ENCODE measurements at regions not wholly inside any gene's neighbourhood (a gene's known extent, or its start where the extent isn't known, plus 50 kb on each side); places are given as distances from the start of the nearest gene placed in this dataset.
"Not testable (repeated sequence)": the region's sequence is repeated elsewhere in the genome, so short reads cannot be mapped to it uniquely, and the experiment has no call there.

DNA sequence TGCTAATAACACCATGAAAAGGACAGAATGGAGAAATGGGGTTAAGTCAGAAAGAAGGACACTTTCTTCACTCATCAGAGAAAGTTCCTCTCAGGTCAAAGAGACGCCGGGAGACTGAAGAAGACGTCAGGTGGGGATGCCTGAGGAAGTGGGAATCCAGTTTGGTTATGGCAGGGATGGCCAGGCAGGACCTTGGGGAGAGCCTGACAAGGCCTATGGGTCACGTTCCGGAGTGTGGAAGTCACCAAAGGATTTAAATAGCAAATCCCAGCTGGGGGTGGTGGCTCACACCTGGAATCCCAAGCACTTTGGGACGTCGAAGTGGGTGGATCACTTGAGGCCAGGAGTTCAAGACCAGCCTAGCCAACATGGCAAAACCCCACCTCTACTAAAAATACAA, 432.7 kb upstream of the SMIM21 start:
- DNase-seq, result no peak
- TF ChIP-seq POLR2A (IDR thresholded peaks at IDR 0.05; ENCODE audit: low read length) (no peak), GATA1 (IDR thresholded peaks at IDR 0.05; ENCODE audit: low read depth, low read length) (no peak)

DNA sequence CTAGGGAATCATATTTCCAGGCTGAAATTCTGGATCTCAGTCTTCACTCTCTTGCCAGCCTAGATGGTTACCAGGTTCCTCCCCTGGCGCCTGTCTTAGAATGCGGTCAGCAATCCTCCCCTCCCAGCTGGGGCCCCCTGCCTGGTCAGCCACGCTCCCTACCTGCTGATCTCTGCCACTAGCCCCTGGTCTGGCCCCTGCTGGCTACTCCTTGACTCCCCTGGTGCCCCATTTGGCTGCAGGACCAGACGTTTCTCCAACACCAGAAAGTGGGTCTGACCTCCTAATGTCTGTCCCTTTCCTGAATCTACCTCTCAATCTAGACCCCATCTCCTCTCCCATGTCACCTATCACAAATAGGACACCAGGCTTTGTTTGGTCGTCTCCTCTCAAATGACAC, 432.0 kb upstream of the SMIM21 start:
- TF ChIP-seq POLR2A (IDR thresholded peaks at IDR 0.05; ENCODE audit: low read length) (no peak), GATA1 (IDR thresholded peaks at IDR 0.05; ENCODE audit: low read depth, low read length) (no peak)
- no peak for DNase-seq

DNA sequence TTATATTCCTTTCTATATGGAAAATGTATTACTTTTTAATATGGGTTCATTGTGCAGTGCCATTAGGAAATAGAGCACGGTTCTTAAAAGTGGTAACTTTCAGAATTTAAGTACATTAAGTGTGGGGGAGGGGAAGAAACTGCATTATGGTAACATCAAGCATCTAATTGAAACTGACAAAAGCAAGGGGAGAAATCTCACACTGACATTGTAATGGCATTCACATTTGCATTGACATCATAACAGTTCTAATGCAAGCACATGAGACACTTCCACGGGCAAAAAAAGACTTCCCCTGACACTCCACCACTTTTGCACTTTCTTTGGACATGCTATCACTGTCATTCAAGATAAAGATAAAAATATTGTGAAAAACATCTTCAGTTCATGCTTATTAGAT, 431.3 kb upstream of the SMIM21 start:
- TF ChIP-seq GATA1 (IDR thresholded peaks at IDR 0.05; ENCODE audit: low read depth, low read length), result no peak
- TF ChIP-seq POLR2A (IDR thresholded peaks at IDR 0.05; ENCODE audit: low read length), result no peak
- DNase-seq, result no peak

DNA sequence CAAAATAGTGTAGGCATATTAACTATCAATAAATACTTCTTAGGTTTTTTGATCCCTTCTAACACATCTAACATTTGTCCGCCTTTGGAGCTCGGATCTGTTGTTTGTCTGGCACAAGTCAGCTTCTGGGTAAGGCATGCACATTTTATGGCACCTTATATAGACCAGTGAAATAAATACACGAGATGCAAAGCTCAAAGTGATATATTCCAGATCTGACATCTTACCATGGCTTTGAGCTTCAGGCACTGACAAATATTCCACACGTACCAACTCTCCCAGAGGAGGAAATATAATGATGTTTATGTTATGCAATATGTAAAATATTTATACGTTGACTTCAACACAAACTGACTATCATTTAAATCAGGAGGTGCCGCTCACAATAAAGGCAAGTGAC, 430.1 kb upstream of the SMIM21 start:
- DNase-seq, result no peak
- TF ChIP-seq GATA1 (IDR thresholded peaks at IDR 0.05; ENCODE audit: low read depth, low read length), result no peak
- no peak for TF ChIP-seq POLR2A (IDR thresholded peaks at IDR 0.05; ENCODE audit: low read length)

DNA sequence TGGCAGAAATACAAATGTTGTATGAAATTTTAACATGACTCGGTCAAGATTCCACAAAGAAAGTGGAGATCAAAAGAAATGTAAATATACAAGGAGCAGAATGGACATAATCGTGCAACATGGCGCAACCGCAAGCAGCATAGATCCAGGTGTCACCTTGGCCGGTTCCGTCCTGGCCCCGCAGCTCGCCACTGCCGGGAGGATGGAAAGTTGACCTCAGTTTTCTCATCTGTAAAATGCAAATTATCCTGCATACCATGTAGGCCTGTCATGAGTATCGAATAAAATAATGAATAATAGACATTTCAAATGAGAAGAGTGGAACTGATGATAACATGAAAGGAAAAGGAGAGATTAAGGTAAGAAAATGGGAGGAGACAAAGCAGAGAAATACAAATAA, 427.3 kb upstream of the SMIM21 start:
- DNase-seq, result no peak
- no peak for TF ChIP-seq GATA1 (IDR thresholded peaks at IDR 0.05; ENCODE audit: low read depth, low read length)
- no peak for TF ChIP-seq POLR2A (IDR thresholded peaks at IDR 0.05; ENCODE audit: low read length)

DNA sequence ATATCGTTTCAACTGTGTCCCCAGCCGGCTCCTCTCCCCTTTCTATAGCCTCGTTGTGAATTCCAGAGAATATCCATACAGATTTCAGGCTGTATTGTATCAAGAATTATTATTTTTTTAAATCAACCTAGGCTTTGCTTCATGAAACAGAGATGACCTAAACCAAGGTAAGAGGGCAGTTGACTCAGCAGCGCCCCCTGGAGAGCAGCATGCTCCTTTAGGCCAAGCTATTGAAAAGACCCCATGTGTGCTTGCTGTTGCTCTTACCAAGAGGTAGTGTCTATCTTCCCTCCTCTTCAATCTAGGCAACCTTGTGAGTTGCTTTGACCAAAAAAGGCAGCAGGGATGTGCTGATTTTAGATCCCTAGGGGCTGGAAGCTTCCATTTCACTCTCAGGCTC, 426.7 kb upstream of the SMIM21 start:
- DNase-seq, result peak; percentile 22 to 56
- TF ChIP-seq POLR2A (IDR thresholded peaks at IDR 0.05; ENCODE audit: low read length) (no peak), GATA1 (IDR thresholded peaks at IDR 0.05; ENCODE audit: low read depth, low read length) (no peak)

DNA sequence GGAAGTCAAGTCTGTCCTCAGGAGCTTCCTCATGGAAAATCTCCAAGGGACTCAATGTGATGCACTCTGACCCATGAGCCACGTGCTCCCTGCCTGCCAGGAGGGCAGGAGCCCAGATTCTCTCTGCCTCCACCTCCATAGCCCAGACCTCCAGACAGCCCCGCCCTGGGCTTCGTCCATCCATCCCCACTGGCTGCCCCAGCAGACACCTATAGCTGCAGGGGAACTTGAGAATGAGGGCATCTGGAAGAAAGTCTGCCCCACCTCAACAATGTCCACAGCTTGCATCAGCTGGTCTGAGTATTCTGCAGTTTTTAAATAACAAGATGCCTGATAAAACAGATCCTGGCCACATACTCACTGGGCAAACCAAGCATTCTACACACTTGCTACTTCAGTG, 418.8 kb upstream of the SMIM21 start:
- DNase-seq, result no peak
- TF ChIP-seq POLR2A (IDR thresholded peaks at IDR 0.05; ENCODE audit: low read length), result no peak
- TF ChIP-seq GATA1 (IDR thresholded peaks at IDR 0.05; ENCODE audit: low read depth, low read length), result no peak

DNA sequence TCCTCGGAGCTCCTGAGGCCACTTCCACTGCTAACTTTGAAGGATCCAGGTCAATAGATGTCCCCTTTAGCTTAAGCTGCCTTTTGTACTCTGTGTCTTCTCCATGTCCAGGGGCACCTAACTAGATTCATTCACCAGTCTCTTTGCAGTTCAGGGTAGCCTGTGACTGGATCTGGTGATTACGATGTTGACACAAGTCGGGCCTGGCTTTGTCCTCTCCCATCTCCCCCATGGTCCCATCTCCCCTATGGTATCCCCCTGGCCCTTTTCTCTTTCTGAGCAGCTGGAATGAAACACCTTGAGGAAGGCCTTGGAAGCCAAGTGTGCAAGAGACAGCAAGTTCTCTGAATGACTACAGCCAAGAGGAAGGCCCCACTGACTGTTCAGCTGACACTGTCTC, 417.9 kb upstream of the SMIM21 start:
- TF ChIP-seq GATA1 (IDR thresholded peaks at IDR 0.05; ENCODE audit: low read depth, low read length) (no peak), POLR2A (IDR thresholded peaks at IDR 0.05; ENCODE audit: low read length) (no peak)
- no peak for DNase-seq

DNA sequence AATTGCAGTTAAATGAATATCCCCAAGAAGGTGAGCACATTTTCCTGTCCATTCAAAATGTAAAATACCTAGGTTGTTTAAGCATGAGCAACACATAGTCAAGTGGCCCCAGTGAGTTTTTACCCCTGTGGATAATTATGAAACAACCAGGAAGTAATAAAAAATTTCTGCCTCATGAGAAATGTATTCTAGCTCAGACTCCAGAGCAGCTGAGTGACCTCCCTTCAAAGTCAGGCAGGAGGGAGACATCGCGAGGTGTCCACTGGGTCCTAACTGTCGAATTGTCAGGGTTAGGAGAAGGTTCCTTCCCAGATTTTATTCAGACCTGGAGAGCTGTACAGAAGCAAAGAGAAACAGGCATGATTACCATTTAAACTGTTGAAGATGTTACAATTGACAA, 416.6 kb upstream of the SMIM21 start:
- TF ChIP-seq GATA1 (IDR thresholded peaks at IDR 0.05; ENCODE audit: low read depth, low read length) (no peak), POLR2A (IDR thresholded peaks at IDR 0.05; ENCODE audit: low read length) (no peak)
- no peak for DNase-seq

DNA sequence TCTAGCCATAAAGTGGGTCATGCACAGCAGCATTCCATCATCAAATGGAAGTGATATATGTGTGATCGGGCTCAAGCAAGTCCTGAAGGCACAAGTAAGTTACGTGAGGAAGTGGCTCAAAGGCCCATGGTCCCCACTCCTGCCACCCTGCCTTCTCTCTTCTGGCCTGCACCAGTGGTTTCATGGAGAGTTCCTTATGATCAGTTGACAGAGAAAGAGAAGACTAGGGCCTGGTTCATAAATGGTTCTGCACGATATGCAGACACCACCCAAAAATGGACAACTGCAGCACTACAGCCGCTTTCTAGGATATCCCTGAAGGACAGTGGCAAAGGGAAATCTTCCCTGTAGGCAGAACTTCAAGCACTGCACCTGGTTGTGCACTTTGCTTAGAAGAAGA, 412.6 kb upstream of the SMIM21 start:
- TF ChIP-seq POLR2A (IDR thresholded peaks at IDR 0.05; ENCODE audit: low read length) (no peak), GATA1 (IDR thresholded peaks at IDR 0.05; ENCODE audit: low read depth, low read length) (no peak)

DNA sequence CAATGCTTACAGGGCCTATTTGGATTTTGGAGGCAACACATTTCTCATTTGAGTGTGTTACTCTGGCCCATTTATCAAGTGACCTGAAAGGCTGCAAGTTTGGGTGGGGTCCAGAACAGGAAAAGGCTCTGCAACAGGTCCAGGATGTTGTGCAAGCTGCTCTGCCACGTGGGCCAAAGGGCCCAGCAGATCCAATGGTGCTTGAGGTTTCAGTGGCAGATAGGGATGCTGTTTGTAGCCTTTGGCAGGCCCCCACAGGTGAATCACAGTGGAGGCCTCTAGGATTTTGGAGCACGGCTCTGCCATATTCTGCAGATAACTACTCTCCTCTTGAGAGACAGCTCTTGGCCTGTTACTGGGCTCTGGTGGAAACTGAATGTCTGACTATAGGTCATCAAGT, 412.2 kb upstream of the SMIM21 start:
- not testable (repeated sequence) for DNase-seq

More for the DNA sequence above, 412.6 kb upstream of the SMIM21 start:
- DNase-seq, result no peak

DNA sequence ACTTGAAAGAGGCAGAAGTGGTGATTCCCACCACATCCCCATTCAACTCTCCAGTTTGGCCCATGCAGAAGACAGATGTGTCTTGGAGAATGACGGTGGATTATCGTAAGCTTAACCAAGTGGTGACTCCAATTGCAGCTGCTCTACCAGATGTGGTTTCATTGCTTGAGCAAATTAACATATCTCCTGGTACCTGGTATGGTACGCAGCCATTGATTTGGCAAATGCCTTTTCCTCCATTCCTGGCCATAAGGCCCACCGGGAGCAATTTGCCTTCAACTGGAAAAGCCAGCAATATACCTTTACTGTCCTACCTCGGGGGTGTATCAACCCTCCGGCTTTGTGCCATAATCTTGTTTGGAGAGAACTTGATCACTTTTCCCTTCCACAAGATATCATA, 411.5 kb upstream of the SMIM21 start:
- DNase-seq, result no peak
- TF ChIP-seq GATA1 (IDR thresholded peaks at IDR 0.05; ENCODE audit: low read depth, low read length), result no peak
- no peak for TF ChIP-seq POLR2A (IDR thresholded peaks at IDR 0.05; ENCODE audit: low read length)

DNA sequence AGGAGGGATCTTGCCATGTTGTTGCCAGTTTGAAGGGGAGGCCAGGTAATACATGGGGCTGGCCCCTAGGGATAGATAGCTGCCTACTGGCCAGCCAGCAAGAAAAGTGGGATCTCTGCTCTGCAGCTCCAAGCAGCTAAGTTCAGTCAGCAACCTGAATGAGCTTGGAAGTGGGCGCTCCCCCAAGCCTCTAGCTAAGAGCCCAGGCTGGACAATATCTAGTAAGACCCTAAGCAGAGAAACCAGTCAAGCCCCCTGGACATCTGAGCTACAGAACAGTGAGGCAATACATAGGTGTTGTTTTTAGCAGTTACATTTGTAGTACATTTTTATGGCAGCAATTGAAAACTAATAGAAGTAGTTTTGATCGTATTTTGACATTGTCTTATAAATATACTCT, 409.8 kb upstream of the SMIM21 start:
- DNase-seq, result no peak
- TF ChIP-seq POLR2A (IDR thresholded peaks at IDR 0.05; ENCODE audit: low read length) (no peak), GATA1 (IDR thresholded peaks at IDR 0.05; ENCODE audit: low read depth, low read length) (no peak)

DNA sequence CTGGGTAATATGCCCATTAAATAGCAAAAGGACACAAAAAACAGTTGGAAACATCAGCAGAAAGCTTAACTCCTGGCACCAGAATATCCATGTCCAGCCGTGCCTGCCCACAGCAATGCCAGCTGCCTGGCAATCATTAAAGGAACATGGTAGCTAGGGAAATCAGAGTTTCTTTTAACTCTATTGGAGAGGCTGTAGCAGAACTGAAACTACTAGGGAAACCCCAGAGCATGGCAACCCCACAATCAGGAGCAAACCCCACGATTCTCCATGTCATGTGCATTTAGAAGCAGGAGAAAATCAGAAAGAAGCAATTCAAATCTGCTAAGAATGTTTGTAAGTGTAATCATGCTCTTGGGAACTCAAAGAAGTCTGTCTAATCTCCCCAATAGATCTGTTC, 409.0 kb upstream of the SMIM21 start:
- TF ChIP-seq POLR2A (IDR thresholded peaks at IDR 0.05; ENCODE audit: low read length) (no peak), GATA1 (IDR thresholded peaks at IDR 0.05; ENCODE audit: low read depth, low read length) (no peak)
- DNase-seq, result no peak

DNA sequence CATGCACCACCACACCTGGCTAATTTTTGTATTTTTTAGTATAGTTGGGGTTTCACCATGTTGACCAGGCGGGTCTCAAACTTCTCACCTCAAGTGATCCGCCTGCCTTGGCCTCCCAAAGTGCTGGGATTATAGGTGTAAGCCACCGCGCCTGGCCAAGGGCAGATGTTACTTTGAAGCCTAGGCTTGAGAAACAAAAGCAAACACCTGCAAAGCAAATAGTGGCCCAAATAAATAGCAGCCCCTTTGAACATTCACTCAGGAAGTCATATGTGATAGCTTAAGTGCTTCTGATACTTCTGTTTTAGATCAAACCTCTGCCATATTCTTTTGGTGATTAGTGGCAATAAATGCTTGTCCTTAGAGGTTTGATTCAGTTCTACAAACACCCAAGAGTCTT, 404.5 kb upstream of the SMIM21 start:
- TF ChIP-seq POLR2A (IDR thresholded peaks at IDR 0.05; ENCODE audit: low read length) (no peak), GATA1 (IDR thresholded peaks at IDR 0.05; ENCODE audit: low read depth, low read length) (no peak)

DNA sequence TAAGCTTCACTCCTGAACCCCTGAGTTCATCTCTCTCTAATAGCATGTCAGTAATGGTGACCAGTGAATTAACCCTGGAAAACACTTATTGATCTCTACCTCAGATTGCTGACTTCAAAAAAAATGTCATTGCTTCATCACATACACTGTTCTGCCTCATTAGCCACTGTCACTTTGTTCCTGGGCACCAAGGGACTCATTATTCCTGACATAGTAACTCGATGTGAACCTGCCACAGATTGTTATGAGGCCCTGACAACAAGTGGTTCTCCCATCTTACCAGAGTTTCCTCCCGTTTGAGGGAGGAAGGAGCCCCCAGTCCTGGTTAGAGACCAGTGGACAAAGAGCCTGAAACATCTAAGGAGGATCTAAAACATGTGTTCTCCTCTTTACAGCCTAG, 403.3 kb upstream of the SMIM21 start:
- no peak for DNase-seq
- no peak for TF ChIP-seq GATA1 (IDR thresholded peaks at IDR 0.05; ENCODE audit: low read depth, low read length)
- TF ChIP-seq POLR2A (IDR thresholded peaks at IDR 0.05; ENCODE audit: low read length), result no peak

More for the DNA sequence above, 404.5 kb upstream of the SMIM21 start:
- DNase-seq, result no peak
